ENCODE measurements at regions not wholly inside any gene's neighbourhood (a gene's known extent, or its start where the extent isn't known, plus 50 kb on each side); places are given as distances from the start of the nearest gene placed in this dataset.

GRCh38 chr9:17930071-17930470 is 351.2 kb downstream of the SH3GL2 start:
- Histone ChIP-seq H3K4me1 (ENCODE audit: control insufficient read depth, low read length) (no peaks in the 10 kb centered on the region), H4K20me1 (ENCODE audit: control insufficient read depth, insufficient read depth, low read depth, low read length) (no peaks in the 10 kb centered on the region), H3K27ac (ENCODE audit: low read depth, low read length) (no peak overlapping the region), H3K4me2 (ENCODE audit: low read length) (no peak overlapping the region), H3F3A (ENCODE audit: control insufficient read depth, insufficient read depth) (no peaks in the 10 kb centered on the region), H3K4me3 (ENCODE audit: low read length) (no peak overlapping the region), H3K79me2 (ENCODE audit: control insufficient read depth, low read length) (no peaks in the 10 kb centered on the region), H3K9me3 (ENCODE audit: control insufficient read depth, insufficient read depth, low read length) (no peaks in the 10 kb centered on the region), H3K36me3 (ENCODE audit: control insufficient read depth, low read length) (no peaks in the 10 kb centered on the region), H3K9me2 (replicated peaks; ENCODE audit: control insufficient read depth, low read length) (no peaks in the 10 kb centered on the region), H3K27me3 (ENCODE audit: control insufficient read depth, low read length) (no peaks in the 10 kb centered on the region)
- TF ChIP-seq EZH2phosphoT487 (IDR thresholded peaks at IDR 0.05; ENCODE audit: borderline replicate concordance, low read length): no peak

DNA sequence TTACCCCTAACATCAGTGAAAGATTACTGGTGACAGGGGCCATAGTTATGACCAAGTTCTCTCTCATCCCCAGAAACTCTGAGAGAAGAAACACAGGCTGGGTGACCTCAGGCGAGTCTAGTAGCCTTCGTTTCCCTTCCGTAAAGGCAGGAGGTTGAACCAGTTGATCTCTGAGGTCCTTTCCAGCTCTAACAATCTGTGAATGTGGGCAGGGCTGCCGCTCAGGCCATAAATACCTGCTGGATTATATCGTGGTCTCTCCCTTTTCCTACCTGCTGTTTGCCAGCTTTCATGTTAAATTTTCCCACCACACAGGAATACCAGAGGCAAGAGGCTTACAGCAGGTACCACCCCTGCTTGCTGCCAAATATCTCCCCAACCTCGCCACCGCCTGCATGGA is 357.5 kb downstream of the SH3GL2 start:
- Histone ChIP-seq H3K4me1 (ENCODE audit: control insufficient read depth, low read length) (no peaks in the 10 kb centered on the region), H3K36me3 (ENCODE audit: control insufficient read depth, low read length) (no peaks in the 10 kb centered on the region), H3K4me3 (ENCODE audit: low read length) (no peak overlapping the region), H3K9me3 (ENCODE audit: control insufficient read depth, insufficient read depth, low read length) (no peaks in the 10 kb centered on the region), H3K27me3 (ENCODE audit: control insufficient read depth, low read length) (no peaks in the 10 kb centered on the region), H3F3A (ENCODE audit: control insufficient read depth, insufficient read depth) (no peaks in the 10 kb centered on the region), H3K79me2 (ENCODE audit: control insufficient read depth, low read length) (no peaks in the 10 kb centered on the region), H4K20me1 (ENCODE audit: control insufficient read depth, insufficient read depth, low read depth, low read length) (no peaks in the 10 kb centered on the region), H3K27ac (ENCODE audit: low read depth, low read length) (no peak overlapping the region), H3K4me2 (ENCODE audit: low read length) (no peak overlapping the region), H3K9me2 (replicated peaks; ENCODE audit: control insufficient read depth, low read length) (no peaks in the 10 kb centered on the region)
- TF ChIP-seq, protein P1, sequence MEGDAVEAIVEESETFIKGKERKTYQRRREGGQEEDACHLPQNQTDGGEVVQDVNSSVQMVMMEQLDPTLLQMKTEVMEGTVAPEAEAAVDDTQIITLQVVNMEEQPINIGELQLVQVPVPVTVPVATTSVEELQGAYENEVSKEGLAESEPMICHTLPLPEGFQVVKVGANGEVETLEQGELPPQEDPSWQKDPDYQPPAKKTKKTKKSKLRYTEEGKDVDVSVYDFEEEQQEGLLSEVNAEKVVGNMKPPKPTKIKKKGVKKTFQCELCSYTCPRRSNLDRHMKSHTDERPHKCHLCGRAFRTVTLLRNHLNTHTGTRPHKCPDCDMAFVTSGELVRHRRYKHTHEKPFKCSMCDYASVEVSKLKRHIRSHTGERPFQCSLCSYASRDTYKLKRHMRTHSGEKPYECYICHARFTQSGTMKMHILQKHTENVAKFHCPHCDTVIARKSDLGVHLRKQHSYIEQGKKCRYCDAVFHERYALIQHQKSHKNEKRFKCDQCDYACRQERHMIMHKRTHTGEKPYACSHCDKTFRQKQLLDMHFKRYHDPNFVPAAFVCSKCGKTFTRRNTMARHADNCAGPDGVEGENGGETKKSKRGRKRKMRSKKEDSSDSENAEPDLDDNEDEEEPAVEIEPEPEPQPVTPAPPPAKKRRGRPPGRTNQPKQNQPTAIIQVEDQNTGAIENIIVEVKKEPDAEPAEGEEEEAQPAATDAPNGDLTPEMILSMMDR (IDR thresholded peaks at IDR 0.05; ENCODE audit: low read depth, low read length, poor library complexity, severe bottlenecking): no peak
- TF ChIP-seq EZH2phosphoT487 (IDR thresholded peaks at IDR 0.05; ENCODE audit: borderline replicate concordance, low read length): no peak

DNA sequence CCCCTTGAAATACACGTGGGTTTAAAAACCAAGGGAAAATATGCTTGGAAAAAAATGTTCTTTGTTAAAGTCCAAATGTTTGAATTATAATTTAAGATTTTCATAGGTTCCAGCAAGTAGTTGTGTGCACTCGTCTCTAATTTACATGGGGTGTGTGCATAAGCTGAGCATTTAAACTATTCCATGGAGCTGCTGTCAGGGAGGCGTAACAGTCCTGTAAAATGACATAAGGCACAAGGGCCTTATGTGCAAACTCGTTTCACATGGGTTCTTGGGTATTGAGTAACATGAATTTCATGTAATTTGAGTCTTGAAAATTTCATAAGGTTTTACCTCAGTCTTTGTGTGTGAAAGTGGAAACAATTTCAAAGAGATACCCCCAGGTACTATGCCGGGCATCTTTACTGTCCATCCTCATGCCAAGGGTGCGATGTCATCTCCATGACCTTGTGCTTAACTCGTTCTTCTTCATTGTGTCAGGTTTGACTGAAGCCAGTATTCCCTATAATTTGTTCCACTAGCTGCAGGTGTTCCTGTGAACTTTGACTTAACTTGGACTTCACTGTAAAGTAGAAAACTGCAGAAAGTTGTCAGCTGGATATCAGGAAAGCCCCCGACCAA is 359.3 kb downstream of the SH3GL2 start:
- TF ChIP-seq EZH2phosphoT487 (IDR thresholded peaks at IDR 0.05; ENCODE audit: borderline replicate concordance, low read length): no peak
- Histone ChIP-seq H3K4me3 (ENCODE audit: low read length) (no peak overlapping the region), H3K9me2 (replicated peaks; ENCODE audit: control insufficient read depth, low read length) (no peaks in the 10 kb centered on the region), H3K27ac (ENCODE audit: low read depth, low read length) (no peak overlapping the region), H3K27me3 (ENCODE audit: control insufficient read depth, low read length) (no peaks in the 10 kb centered on the region), H3K4me2 (ENCODE audit: low read length) (no peak overlapping the region), H3K4me1 (ENCODE audit: control insufficient read depth, low read length) (no peaks in the 10 kb centered on the region), H3F3A (ENCODE audit: control insufficient read depth, insufficient read depth) (no peaks in the 10 kb centered on the region), H3K36me3 (ENCODE audit: control insufficient read depth, low read length) (no peaks in the 10 kb centered on the region), H3K79me2 (ENCODE audit: control insufficient read depth, low read length) (no peaks in the 10 kb centered on the region), H4K20me1 (ENCODE audit: control insufficient read depth, insufficient read depth, low read depth, low read length) (no peaks in the 10 kb centered on the region), H3K9me3 (ENCODE audit: control insufficient read depth, insufficient read depth, low read length) (no peaks in the 10 kb centered on the region)

GRCh38 chr9:17942498-17942897 is 363.6 kb downstream of the SH3GL2 start:
- Histone ChIP-seq H3K9me2 (replicated peaks; ENCODE audit: control insufficient read depth, low read length) (no peaks in the 10 kb centered on the region), H3K4me2 (ENCODE audit: low read length) (no peak overlapping the region), H3K27me3 (ENCODE audit: control insufficient read depth, low read length) (no peaks in the 10 kb centered on the region), H3K27ac (ENCODE audit: low read depth, low read length) (no peak overlapping the region), H3K9me3 (ENCODE audit: control insufficient read depth, insufficient read depth, low read length) (no peaks in the 10 kb centered on the region), H3K4me3 (ENCODE audit: low read length) (no peak overlapping the region), H4K20me1 (ENCODE audit: control insufficient read depth, insufficient read depth, low read depth, low read length) (no peaks in the 10 kb centered on the region), H3F3A (ENCODE audit: control insufficient read depth, insufficient read depth) (no peaks in the 10 kb centered on the region), H3K36me3 (ENCODE audit: control insufficient read depth, low read length) (no peaks in the 10 kb centered on the region), H3K4me1 (ENCODE audit: control insufficient read depth, low read length) (no peaks in the 10 kb centered on the region), H3K79me2 (ENCODE audit: control insufficient read depth, low read length) (no peaks in the 10 kb centered on the region)
- TF ChIP-seq EZH2phosphoT487 (IDR thresholded peaks at IDR 0.05; ENCODE audit: borderline replicate concordance, low read length): no peak
- TF ChIP-seq, protein P1 (IDR thresholded peaks at IDR 0.05; ENCODE audit: low read depth, low read length, poor library complexity, severe bottlenecking): no peak

All from DOHH2 (cell line).